Calu3 (cell line): ENCODE measurements at regions not wholly inside any gene's neighbourhood (a gene's known extent, or its start where the extent isn't known, plus 50 kb on each side); places are given as distances from the start of the nearest gene placed in this dataset.

ENCODE experiments used
- BruUV-seq: library from RNA; stranded (reverse); fragments of 400-500 nt; replicated peaks from 2 replicates; lab custom pipeline; 2021; lab: Mats Ljungman, UMichigan
- CTCF ChIA-PET: fragments of 300-600 bp; sonication (Branson Sonifier 250); formaldehyde crosslinking; loops from one replicate; lab custom pipeline; 2022; ENCODE audit warnings: antibody characterized with exemption; lab: Charles Lee
- DNase-seq: peaks from one replicate; pipeline ENCODE4 v3.0.0; 2022
- H3K27ac Mint-ChIP-seq: one replicate; pipeline ENCODE4 v1.8.0; 2022; ENCODE audit warnings: mixed read lengths; ENCODE audit not compliant: unreplicated experiment
- H3K27me3 Mint-ChIP-seq: one replicate; pipeline ENCODE4 v1.8.0; 2022; ENCODE audit warnings: mixed read lengths; ENCODE audit not compliant: unreplicated experiment
- H3K36me3 Mint-ChIP-seq: one replicate; pipeline ENCODE4 v1.8.0; 2022; ENCODE audit warnings: mild to moderate bottlenecking, moderate library complexity, mixed read lengths; ENCODE audit not compliant: insufficient read depth, unreplicated experiment
- H3K4me1 Mint-ChIP-seq: one replicate; pipeline ENCODE4 v1.8.0; 2022; ENCODE audit warnings: mild to moderate bottlenecking, low read depth, mixed read lengths; ENCODE audit not compliant: unreplicated experiment
- H3K4me3 Mint-ChIP-seq: one replicate; pipeline ENCODE4 v1.8.0; 2022; ENCODE audit warnings: mild to moderate bottlenecking, low read depth, moderate library complexity, mixed read lengths; ENCODE audit not compliant: unreplicated experiment
- H3K9me3 Mint-ChIP-seq: one replicate; pipeline ENCODE4 v1.8.0; 2022; ENCODE audit warnings: low read depth, mixed read lengths; ENCODE audit not compliant: unreplicated experiment
- intact Hi-C: fragments of 100-400 bp; cut with micrococcal nuclease; formaldehyde crosslinking; loops from one replicate; pipeline ENCODE4 v1.10.0; 2022; ENCODE audit not compliant: unreplicated experiment
- TF ChIP-seq, protein P1 (sequence below): fragments of 200-600 bp; IDR thresholded peaks from one replicate; pipeline ENCODE4 v1.8.0; 2022; ENCODE audit warnings: antibody characterized with exemption; ENCODE audit not compliant: unreplicated experiment

DNA sequence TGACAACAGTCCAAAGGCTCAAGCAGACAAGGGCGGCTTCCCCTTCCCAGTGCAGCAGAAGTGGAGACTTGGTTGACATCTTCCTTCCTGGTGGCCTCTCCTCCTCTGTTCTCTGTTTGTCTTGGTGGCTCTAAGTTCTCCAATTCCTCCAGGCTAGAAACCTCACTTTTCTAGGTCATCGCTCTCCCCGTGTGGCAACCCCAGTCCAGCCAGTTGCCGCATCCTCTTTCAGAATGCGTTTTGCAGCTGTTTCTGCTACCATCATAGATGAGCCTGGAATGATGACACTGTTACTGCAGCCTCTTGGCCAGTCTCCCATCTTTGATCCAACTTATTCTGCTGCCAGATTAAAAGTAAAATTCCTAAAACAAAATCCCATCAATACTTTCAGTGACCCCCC, 201.5 kb downstream of the TRIM29 start:
- BruUV-seq: no TSS peak
- Mint-ChIP-seq H3K36me3 (no peaks in the 10 kb centered on the region), H3K4me3 (no peak overlapping the region), H3K27ac (no peak overlapping the region), H3K27me3 (peaks cover 72% of the 10 kb centered on the region), H3K9me3 (no peaks in the 10 kb centered on the region), H3K4me1 (no peaks in the 10 kb centered on the region)
- TF ChIP-seq, protein P1, sequence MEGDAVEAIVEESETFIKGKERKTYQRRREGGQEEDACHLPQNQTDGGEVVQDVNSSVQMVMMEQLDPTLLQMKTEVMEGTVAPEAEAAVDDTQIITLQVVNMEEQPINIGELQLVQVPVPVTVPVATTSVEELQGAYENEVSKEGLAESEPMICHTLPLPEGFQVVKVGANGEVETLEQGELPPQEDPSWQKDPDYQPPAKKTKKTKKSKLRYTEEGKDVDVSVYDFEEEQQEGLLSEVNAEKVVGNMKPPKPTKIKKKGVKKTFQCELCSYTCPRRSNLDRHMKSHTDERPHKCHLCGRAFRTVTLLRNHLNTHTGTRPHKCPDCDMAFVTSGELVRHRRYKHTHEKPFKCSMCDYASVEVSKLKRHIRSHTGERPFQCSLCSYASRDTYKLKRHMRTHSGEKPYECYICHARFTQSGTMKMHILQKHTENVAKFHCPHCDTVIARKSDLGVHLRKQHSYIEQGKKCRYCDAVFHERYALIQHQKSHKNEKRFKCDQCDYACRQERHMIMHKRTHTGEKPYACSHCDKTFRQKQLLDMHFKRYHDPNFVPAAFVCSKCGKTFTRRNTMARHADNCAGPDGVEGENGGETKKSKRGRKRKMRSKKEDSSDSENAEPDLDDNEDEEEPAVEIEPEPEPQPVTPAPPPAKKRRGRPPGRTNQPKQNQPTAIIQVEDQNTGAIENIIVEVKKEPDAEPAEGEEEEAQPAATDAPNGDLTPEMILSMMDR: no peak
- DNase-seq: no peak
- intact Hi-C loops: no loop called here
- CTCF ChIA-PET: no interaction called here

DNA sequence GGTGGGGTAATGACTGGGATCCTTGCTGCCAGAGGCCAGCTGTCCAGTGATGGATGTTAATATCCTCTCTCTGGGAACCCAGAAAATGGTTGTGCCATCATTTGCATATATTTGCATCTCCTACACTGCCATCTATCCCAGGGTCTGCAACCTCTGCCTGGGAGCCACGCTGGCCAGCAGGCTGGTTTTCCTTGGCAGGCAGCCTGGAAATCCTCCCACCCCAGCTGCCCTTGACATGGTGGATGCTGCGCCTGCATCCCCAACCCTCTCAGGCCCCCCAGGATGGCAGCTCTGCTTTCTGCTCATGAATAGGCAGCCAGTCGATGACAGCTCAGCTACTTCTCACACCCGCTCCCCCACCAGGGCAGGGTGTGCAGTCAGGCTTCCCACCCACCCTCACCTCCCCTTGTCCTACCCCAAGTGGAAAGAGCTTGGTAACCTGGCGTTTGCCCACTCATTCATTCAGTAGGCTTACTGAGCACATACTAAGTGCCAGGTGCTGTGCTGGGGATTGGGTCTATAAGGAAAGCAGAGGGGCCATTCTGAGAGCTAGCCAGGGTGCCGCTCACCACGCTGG, 202.5 kb downstream of the TRIM29 start:
- Mint-ChIP-seq H3K36me3 (no peaks in the 10 kb centered on the region), H3K9me3 (no peaks in the 10 kb centered on the region), H3K27ac (no peak overlapping the region), H3K4me1 (no peaks in the 10 kb centered on the region), H3K4me3 (no peak overlapping the region), H3K27me3 (peaks cover 82% of the 10 kb centered on the region)
- TF ChIP-seq, protein P1: no peak
- intact Hi-C loops: no loop called here
- BruUV-seq: no TSS peak
- CTCF ChIA-PET: interaction anchor here (0.6 to 1.0 kb wide), 2 partner anchors 10 to 11 kb away, joined by 3 to 6 read pairs; no protein-coding TSS in a partner anchor
- DNase-seq: no peak

DNA sequence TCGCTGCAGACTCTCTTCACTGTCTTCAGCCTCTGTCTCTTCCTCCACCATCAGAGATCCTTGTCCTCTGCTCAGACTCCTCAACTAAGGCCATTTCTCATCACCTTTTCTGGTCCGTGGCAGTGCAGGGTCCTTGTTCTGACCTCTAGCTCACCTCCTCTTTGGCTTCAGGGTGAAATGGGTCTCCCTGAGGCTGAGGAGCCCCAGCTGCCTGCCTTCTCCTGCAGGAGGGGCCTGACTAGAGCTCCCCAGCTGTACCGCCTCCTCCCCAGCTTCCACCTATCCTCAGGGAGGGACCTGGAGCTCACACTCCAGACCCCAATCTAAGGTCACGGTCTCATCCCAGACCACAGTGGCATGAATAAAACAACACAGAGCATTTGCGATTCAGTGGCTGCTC, 203.0 kb downstream of the TRIM29 start:
- BruUV-seq: no TSS peak
- Mint-ChIP-seq H3K9me3 (no peaks in the 10 kb centered on the region), H3K4me1 (no peaks in the 10 kb centered on the region), H3K27ac (no peak overlapping the region), H3K27me3 (peaks cover 88% of the 10 kb centered on the region), H3K4me3 (no peak overlapping the region), H3K36me3 (no peaks in the 10 kb centered on the region)
- DNase-seq: no peak
- TF ChIP-seq, protein P1: no peak
- CTCF ChIA-PET: interaction anchor here (1.0 kb wide), 1 partner anchor 11 kb away, joined by 3 read pairs; no protein-coding TSS in a partner anchor
- intact Hi-C loops: no loop called here

DNA sequence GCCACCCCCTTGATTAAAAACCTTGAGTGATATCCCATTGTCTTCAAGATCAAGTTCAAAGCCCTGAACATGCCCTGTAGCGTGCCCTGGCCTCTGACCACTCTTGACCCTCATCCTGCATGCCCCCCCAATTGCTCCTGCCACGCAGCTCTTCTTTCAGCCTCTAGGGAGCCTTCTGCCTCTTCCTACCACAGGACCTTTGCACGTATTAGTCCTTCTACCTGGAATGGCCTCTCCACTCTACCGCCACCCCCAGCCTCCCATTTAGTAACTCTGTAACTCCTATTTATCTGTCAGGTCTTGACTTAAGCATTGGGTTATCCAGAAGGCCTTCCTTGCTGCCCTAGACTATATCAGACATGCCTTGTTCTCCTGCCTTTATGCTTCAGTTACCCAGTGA, 203.6 kb downstream of the TRIM29 start:
- intact Hi-C loops: no loop called here
- Mint-ChIP-seq H3K4me3 (no peak overlapping the region), H3K27ac (no peak overlapping the region), H3K36me3 (no peaks in the 10 kb centered on the region), H3K27me3 (peaks cover 91% of the 10 kb centered on the region), H3K4me1 (no peaks in the 10 kb centered on the region), H3K9me3 (no peaks in the 10 kb centered on the region)
- BruUV-seq: no TSS peak
- TF ChIP-seq, protein P1: no peak
- no peak for DNase-seq
- CTCF ChIA-PET: no interaction called here
